HCT116 (cell line): ENCODE measurements at regions not wholly inside any gene's neighbourhood (a gene's known extent, or its start where the extent isn't known, plus 50 kb on each side); places are given as distances from the start of the nearest gene placed in this dataset.

Source experiments
- ATAC-seq: fragments of 200-7000 bp; cut with Tn5 transposase; 2 replicates; pipeline ENCODE4 v1.9.1; 2020; ENCODE audit warnings: mild to moderate bottlenecking, moderate library complexity
- BruUV-seq: library from RNA; stranded (reverse); fragments of 400-500 nt; replicated peaks from 2 replicates; lab custom pipeline; 2021; lab: Mats Ljungman, UMichigan
- CTCF ChIA-PET: fragments of 300-600 bp; sonication (Branson Sonifier 250); formaldehyde crosslinking; loops from one replicate; lab custom pipeline; 2021; ENCODE audit warnings: antibody characterized with exemption; lab: Charles Lee
- POLR2A ChIA-PET: fragments of 300-600, 350-600 bp; sonication (Branson Sonifier 250); formaldehyde crosslinking; loops from one replicate; lab custom pipeline; 2021; ENCODE audit warnings: antibody characterized with exemption; lab: Charles Lee
- RAD21 ChIA-PET, 2 experiments: fragments of 300-600 bp; sonication (Branson Sonifier 250); formaldehyde crosslinking; loops; one replicate each; lab custom pipeline; 2023; ENCODE audit warnings: low total read pairs in 2 of 2; ENCODE audit not compliant: uncharacterized antibody in 2 of 2, unreplicated experiment in 2 of 2, low non-redundant PET in 1 of 2; lab: Charles Lee
- DNase-seq: peaks from one replicate; pipeline ENCODE4 v3.0.0-alpha.2; 2010; ENCODE audit warnings: low read depth, low spot score
- H2AFZ ChIP-seq: fragments of 200-600 bp; shearing (Covaris generic), sonication (generic); 2 replicates; pipeline ENCODE4 v1.6.1; 2017; ENCODE audit warnings: low read depth, mixed run types, mixed read lengths, antibody characterized with exemption, low read length; ENCODE audit not compliant: poor library complexity, severe bottlenecking
- H3K27ac ChIP-seq: 2 replicates; pipeline ENCODE4 v1.5.1; 2012; ENCODE audit warnings: low read depth, low read length
- H3K27me3 ChIP-seq: fragments of 200-600 bp; sonication (generic); 2 replicates; pipeline ENCODE4 v1.6.1; 2016; ENCODE audit warnings: mixed run types, low read length, mixed read lengths; ENCODE audit not compliant: insufficient read depth
- H3K36me3 ChIP-seq, 2 experiments: fragments of 200-500 bp in 1 of 2; fragments of 200-600 bp in 1 of 2; sonication (Bioruptor generic) in 1 of 2; sonication (generic) in 1 of 2; 2 replicates each; pipeline versions ENCODE4 v1.5.1 to v1.6.1; 2014 to 2016; ENCODE audit warnings: low read length in 2 of 2, inconsistent platforms in 1 of 2, mixed read lengths in 1 of 2, mixed run types in 1 of 2; ENCODE audit not compliant: insufficient read depth in 2 of 2, control insufficient read depth in 1 of 2
- H3K4me1 ChIP-seq, 2 experiments: fragments of 200-600 bp in 1 of 2; sonication (generic) in 1 of 2; 2 replicates each; pipeline versions ENCODE4 v1.5.1 to v1.6.1; 2012 to 2017; ENCODE audit warnings: low read length in 2 of 2, inconsistent platforms in 1 of 2, mild to moderate bottlenecking in 1 of 2, mixed read lengths in 1 of 2, mixed run types in 1 of 2, moderate library complexity in 1 of 2; ENCODE audit not compliant: insufficient read depth in 2 of 2, control insufficient read depth in 1 of 2
- H3K4me2 ChIP-seq: fragments of 200-600 bp; sonication (generic); 2 replicates; pipeline ENCODE4 v1.6.1; 2017; ENCODE audit warnings: mixed run types, low read length, mixed read lengths
- H3K4me3 ChIP-seq, 2 experiments: fragments of 200-600 bp in 1 of 2; sonication (generic) in 1 of 2; replicated peaks in 1 of 2; 2 replicates each; pipeline ENCODE4 v1.5.1; 2011 to 2016; ENCODE audit warnings: low read length in 2 of 2, control low read depth in 1 of 2, low read depth in 1 of 2, mild to moderate bottlenecking in 1 of 2, mixed read lengths in 1 of 2, mixed run types in 1 of 2
- H3K79me2 ChIP-seq: fragments of 200-600 bp; sonication (generic); 2 replicates; pipeline ENCODE4 v1.6.1; 2017; ENCODE audit warnings: mild to moderate bottlenecking, mixed run types, low read length, moderate library complexity, mixed read lengths; ENCODE audit not compliant: insufficient read depth
- H3K9ac ChIP-seq: fragments of 200-600 bp; sonication (generic); 2 replicates; pipeline ENCODE4 v1.6.1; 2016; ENCODE audit warnings: low read length, mixed read lengths
- H3K9me2 ChIP-seq: fragments of 200-600 bp; sonication (generic), shearing (Covaris generic); 2 replicates; pipeline ENCODE4 v1.6.1; 2017; ENCODE audit warnings: mixed run types, mild to moderate bottlenecking, moderate library complexity; ENCODE audit not compliant: insufficient read depth
- H3K9me3 ChIP-seq, 2 experiments: fragments of 200-500 bp in 1 of 2; fragments of 200-600 bp in 1 of 2; sonication (Bioruptor generic) in 1 of 2; sonication (generic) in 1 of 2; 2 replicates each; pipeline ENCODE4 v1.6.1; 2014 to 2017; ENCODE audit warnings: low read length in 2 of 2, mixed read lengths in 2 of 2, inconsistent platforms in 1 of 2, low read depth in 1 of 2, mild to moderate bottlenecking in 1 of 2, mixed run types in 1 of 2, moderate library complexity in 1 of 2; ENCODE audit not compliant: control insufficient read depth in 1 of 2, insufficient read depth in 1 of 2
- H4K20me1 ChIP-seq: fragments of 200-600 bp; sonication (generic), shearing (Covaris generic); 2 replicates; pipeline ENCODE4 v1.6.1; 2017; ENCODE audit warnings: mixed run types, mild to moderate bottlenecking, moderate library complexity; ENCODE audit not compliant: insufficient read depth
- CBX3 ChIP-seq: IDR thresholded peaks from 2 replicates; pipeline ENCODE4 v1.6.1; 2012; ENCODE audit warnings: low read depth
- CEBPB ChIP-seq: IDR thresholded peaks from 2 replicates; pipeline ENCODE4 v1.6.1; 2012; ENCODE audit warnings: low read depth
- EGR1 ChIP-seq: IDR thresholded peaks from 2 replicates; pipeline ENCODE4 v1.6.1; 2012; ENCODE audit warnings: low read depth
- ELF1 ChIP-seq: IDR thresholded peaks from 2 replicates; pipeline ENCODE4 v1.6.1; 2012; ENCODE audit warnings: low read depth, borderline replicate concordance
- EZH2 ChIP-seq: fragments of 200-600 bp; sonication (generic); IDR thresholded peaks from 2 replicates; pipeline ENCODE4 v1.6.1; 2017; ENCODE audit warnings: antibody characterized with exemption, mixed run types
- EZH2phosphoT487 ChIP-seq: fragments of 200-600 bp; IDR thresholded peaks from 2 replicates; pipeline ENCODE4 v1.6.1; 2018; ENCODE audit warnings: antibody characterized with exemption, borderline replicate concordance
- FOSL1 ChIP-seq: IDR thresholded peaks from 2 replicates; pipeline ENCODE4 v1.6.1; 2012; ENCODE audit warnings: low read depth
- JUND ChIP-seq: IDR thresholded peaks from 2 replicates; pipeline ENCODE4 v1.6.1; 2012
- POLR2AphosphoS5 ChIP-seq: IDR thresholded peaks from 2 replicates; pipeline ENCODE4 v1.6.1; 2011; ENCODE audit warnings: mild to moderate bottlenecking, low read depth, low read length, moderate library complexity
- RAD21 ChIP-seq: IDR thresholded peaks from 2 replicates; pipeline ENCODE4 v1.6.1; 2012; ENCODE audit warnings: low read depth, mild to moderate bottlenecking
- SIN3A ChIP-seq: IDR thresholded peaks from 2 replicates; pipeline ENCODE4 v1.6.1; 2012; ENCODE audit warnings: low read depth
- SP1 ChIP-seq: IDR thresholded peaks from 2 replicates; pipeline ENCODE4 v1.6.1; 2012; ENCODE audit warnings: low read depth
- TCF7L2 ChIP-seq: IDR thresholded peaks from 2 replicates; pipeline ENCODE4 v1.7.0; 2011; ENCODE audit warnings: borderline replicate concordance, inconsistent platforms; ENCODE audit not compliant: insufficient read depth, insufficient read length; ENCODE audit errors: extremely low read depth
- YY1 ChIP-seq: IDR thresholded peaks from 2 replicates; pipeline ENCODE4 v1.6.1; 2011; ENCODE audit warnings: low read length, low read depth, moderate library complexity, mild to moderate bottlenecking; ENCODE audit not compliant: insufficient replicate concordance; ENCODE audit errors: extremely low read depth
- ZNF274 ChIP-seq: fragments of 200-500 bp; sonication (Bioruptor generic); IDR thresholded peaks from 2 replicates; pipeline ENCODE4 v1.6.1; 2014; ENCODE audit warnings: mild to moderate bottlenecking, low read depth, low read length, inconsistent platforms
- intact Hi-C: fragments of 100-400 bp; cut with micrococcal nuclease; formaldehyde crosslinking; loops from 2 replicates; pipeline ENCODE4 v1.10.0; 2022
- TF ChIP-seq, protein P1 (sequence below), 3 experiments: fragments of 200-600 bp in 1 of 3; sonication (generic) in 1 of 3; IDR thresholded peaks in 2 of 3; conservative IDR thresholded peaks in 1 of 3; 2 replicates each; pipeline ENCODE4 v1.5.1; 2012 to 2017; ENCODE audit warnings: low read depth in 2 of 3, low read length in 2 of 3, antibody characterized with exemption in 1 of 3, borderline replicate concordance in 1 of 3, control low read depth in 1 of 3, mild to moderate bottlenecking in 1 of 3, mixed read lengths in 1 of 3, mixed run types in 1 of 3, moderate library complexity in 1 of 3; ENCODE audit not compliant: insufficient read depth in 1 of 3
- TF ChIP-seq, protein P2 (sequence below): IDR thresholded peaks from 2 replicates; pipeline ENCODE4 v1.6.1; 2011; ENCODE audit warnings: mild to moderate bottlenecking, low read length, moderate library complexity; ENCODE audit not compliant: insufficient replicate concordance; ENCODE audit errors: extremely low read depth
- TF ChIP-seq, protein P3 (sequence below): IDR thresholded peaks from 2 replicates; pipeline ENCODE4 v1.6.1; 2012
- TF ChIP-seq, protein P4 (sequence below): IDR thresholded peaks from 2 replicates; pipeline ENCODE4 v1.6.1; 2012
- TF ChIP-seq, protein P5 (sequence below): IDR thresholded peaks from 2 replicates; pipeline ENCODE4 v1.6.1; 2012; ENCODE audit warnings: low read depth

DNA sequence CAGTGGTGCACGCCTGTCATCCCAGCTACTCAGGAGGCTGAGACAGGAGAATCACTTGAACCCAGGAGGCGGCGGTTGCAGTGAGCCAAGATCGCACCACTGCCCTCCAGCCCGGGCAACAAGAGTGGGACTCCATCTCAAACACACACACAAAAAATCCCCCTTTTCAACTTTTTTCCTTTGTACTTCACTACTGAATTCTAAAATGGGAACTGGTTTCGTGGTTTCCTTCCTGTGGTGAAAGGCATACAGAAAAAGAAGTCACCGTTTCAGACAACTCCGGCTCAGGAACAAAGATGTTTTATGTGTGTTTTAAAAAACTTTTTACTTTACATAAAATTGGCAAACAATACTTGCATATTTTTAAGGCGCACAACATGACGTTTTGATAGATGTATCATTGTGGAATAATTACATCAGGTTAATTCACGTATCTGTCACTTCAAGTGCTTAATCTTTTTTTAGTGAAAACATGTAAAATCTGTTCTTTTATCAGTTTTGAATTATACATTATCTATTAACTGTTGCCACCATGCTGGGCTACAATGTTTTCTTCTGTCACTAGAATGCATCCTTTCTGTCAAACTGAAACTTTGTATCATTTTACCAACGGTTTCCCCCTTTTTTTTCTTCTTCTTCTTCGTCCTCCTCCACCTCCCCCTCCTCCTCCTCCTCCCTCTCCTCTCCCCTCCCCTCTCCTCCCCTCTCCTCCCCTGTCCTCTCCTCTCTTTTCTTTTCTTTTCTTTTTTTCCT, 186.0 kb downstream of the CRLF2 start:
- POLR2A ChIA-PET = no interaction called here
- Histone ChIP-seq H3K36me3 (no peaks in the 10 kb centered on the region), H3K27me3 (no peaks in the 10 kb centered on the region), H3K27ac (no peak overlapping the region), H3K4me1 (no peaks in the 10 kb centered on the region), H2AFZ (no peak overlapping the region), H3K4me3 (no peak overlapping the region)
- no peak for DNase-seq
- intact Hi-C loops = no loop called here
- BruUV-seq = no TSS peak
- TF ChIP-seq, protein P1, sequence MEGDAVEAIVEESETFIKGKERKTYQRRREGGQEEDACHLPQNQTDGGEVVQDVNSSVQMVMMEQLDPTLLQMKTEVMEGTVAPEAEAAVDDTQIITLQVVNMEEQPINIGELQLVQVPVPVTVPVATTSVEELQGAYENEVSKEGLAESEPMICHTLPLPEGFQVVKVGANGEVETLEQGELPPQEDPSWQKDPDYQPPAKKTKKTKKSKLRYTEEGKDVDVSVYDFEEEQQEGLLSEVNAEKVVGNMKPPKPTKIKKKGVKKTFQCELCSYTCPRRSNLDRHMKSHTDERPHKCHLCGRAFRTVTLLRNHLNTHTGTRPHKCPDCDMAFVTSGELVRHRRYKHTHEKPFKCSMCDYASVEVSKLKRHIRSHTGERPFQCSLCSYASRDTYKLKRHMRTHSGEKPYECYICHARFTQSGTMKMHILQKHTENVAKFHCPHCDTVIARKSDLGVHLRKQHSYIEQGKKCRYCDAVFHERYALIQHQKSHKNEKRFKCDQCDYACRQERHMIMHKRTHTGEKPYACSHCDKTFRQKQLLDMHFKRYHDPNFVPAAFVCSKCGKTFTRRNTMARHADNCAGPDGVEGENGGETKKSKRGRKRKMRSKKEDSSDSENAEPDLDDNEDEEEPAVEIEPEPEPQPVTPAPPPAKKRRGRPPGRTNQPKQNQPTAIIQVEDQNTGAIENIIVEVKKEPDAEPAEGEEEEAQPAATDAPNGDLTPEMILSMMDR (IDR thresholded peaks at IDR 0.05 in 2 of 3, conservative IDR thresholded peaks at IDR 0.05 in 1 of 3; ENCODE audit: borderline replicate concordance in 1 of 3, insufficient read depth in 1 of 3, low read depth in 2 of 3, low read length in 2 of 3) = no peak
- TF ChIP-seq ELF1 (no peak), SP1 (no peak), FOSL1 (no peak), TCF7L2 (no peak), EZH2 (no peak), ZNF274 (no peak), RAD21 (no peak), CEBPB (no peak), CBX3 (no peak), EZH2phosphoT487 (no peak), POLR2AphosphoS5 (no peak), JUND (no peak), SIN3A (no peak), EGR1 (no peak), YY1 (no peak)
- TF ChIP-seq, protein P2, sequence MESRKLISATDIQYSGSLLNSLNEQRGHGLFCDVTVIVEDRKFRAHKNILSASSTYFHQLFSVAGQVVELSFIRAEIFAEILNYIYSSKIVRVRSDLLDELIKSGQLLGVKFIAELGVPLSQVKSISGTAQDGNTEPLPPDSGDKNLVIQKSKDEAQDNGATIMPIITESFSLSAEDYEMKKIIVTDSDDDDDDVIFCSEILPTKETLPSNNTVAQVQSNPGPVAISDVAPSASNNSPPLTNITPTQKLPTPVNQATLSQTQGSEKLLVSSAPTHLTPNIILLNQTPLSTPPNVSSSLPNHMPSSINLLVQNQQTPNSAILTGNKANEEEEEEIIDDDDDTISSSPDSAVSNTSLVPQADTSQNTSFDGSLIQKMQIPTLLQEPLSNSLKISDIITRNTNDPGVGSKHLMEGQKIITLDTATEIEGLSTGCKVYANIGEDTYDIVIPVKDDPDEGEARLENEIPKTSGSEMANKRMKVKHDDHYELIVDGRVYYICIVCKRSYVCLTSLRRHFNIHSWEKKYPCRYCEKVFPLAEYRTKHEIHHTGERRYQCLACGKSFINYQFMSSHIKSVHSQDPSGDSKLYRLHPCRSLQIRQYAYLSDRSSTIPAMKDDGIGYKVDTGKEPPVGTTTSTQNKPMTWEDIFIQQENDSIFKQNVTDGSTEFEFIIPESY = no peak
- TF ChIP-seq, protein P3, sequence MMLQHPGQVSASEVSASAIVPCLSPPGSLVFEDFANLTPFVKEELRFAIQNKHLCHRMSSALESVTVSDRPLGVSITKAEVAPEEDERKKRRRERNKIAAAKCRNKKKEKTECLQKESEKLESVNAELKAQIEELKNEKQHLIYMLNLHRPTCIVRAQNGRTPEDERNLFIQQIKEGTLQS = no peak
- TF ChIP-seq, protein P4, sequence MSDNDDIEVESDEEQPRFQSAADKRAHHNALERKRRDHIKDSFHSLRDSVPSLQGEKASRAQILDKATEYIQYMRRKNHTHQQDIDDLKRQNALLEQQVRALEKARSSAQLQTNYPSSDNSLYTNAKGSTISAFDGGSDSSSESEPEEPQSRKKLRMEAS = no peak
- TF ChIP-seq, protein P5, sequence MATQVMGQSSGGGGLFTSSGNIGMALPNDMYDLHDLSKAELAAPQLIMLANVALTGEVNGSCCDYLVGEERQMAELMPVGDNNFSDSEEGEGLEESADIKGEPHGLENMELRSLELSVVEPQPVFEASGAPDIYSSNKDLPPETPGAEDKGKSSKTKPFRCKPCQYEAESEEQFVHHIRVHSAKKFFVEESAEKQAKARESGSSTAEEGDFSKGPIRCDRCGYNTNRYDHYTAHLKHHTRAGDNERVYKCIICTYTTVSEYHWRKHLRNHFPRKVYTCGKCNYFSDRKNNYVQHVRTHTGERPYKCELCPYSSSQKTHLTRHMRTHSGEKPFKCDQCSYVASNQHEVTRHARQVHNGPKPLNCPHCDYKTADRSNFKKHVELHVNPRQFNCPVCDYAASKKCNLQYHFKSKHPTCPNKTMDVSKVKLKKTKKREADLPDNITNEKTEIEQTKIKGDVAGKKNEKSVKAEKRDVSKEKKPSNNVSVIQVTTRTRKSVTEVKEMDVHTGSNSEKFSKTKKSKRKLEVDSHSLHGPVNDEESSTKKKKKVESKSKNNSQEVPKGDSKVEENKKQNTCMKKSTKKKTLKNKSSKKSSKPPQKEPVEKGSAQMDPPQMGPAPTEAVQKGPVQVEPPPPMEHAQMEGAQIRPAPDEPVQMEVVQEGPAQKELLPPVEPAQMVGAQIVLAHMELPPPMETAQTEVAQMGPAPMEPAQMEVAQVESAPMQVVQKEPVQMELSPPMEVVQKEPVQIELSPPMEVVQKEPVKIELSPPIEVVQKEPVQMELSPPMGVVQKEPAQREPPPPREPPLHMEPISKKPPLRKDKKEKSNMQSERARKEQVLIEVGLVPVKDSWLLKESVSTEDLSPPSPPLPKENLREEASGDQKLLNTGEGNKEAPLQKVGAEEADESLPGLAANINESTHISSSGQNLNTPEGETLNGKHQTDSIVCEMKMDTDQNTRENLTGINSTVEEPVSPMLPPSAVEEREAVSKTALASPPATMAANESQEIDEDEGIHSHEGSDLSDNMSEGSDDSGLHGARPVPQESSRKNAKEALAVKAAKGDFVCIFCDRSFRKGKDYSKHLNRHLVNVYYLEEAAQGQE = no peak
- TF ChIP-seq, all 23 proteins: peak for 0
- H4K20me1 ChIP-seq = no peaks in the 10 kb centered on the region
- H3K9me2 ChIP-seq = no peaks in the 10 kb centered on the region
- H3K9me3 ChIP-seq = no peaks in the 10 kb centered on the region
- H3K79me2 ChIP-seq = no peaks in the 10 kb centered on the region
- no peak overlapping the region for H3K4me2 ChIP-seq
- no peak overlapping the region for H3K9ac ChIP-seq
- ATAC-seq = no peak
- ChIA-PET CTCF (no interaction called here), RAD21 (no interaction called here)
